Ecto neural progenitor cell (in vitro differentiated cells): ENCODE measurements at regions not wholly inside any gene's neighbourhood (a gene's known extent, or its start where the extent isn't known, plus 50 kb on each side); places are given as distances from the start of the nearest gene placed in this dataset.

Source experiments
- DNase-seq: peaks from one replicate; pipeline ENCODE4 v3.0.0-alpha.2; 2018; ENCODE audit warnings: low spot score

- DNase-seq: no peak
Observed at GRCh38 chrX:129176710-129177109, 346.6 kb downstream of the SMARCA1 start.

GRCh38 chrX:129161108-129161507 lies 362.2 kb downstream of the SMARCA1 start:
- DNase-seq: no peak

GRCh38 chrX:129158505-129158904 lies 364.8 kb downstream of the SMARCA1 start:
- no peak for DNase-seq

GRCh38 chrX:129145840-129146272 lies 377.4 kb downstream of the SMARCA1 start:
- DNase-seq: no peak

- DNase-seq: no peak
Observed at GRCh38 chrX:129145385-129145784, 377.9 kb downstream of the SMARCA1 start.

- DNase-seq: no peak
Observed at GRCh38 chrX:129144172-129145038, 378.9 kb downstream of the SMARCA1 start.

- DNase-seq: no peak
Observed at GRCh38 chrX:129139837-129140598, 383.3 kb downstream of the SMARCA1 start.

GRCh38 chrX:129125122-129125914 lies 398.0 kb downstream of the SMARCA1 start:
- no peak for DNase-seq

GRCh38 chrX:129123795-129124194 lies 399.5 kb downstream of the SMARCA1 start:
- DNase-seq: no peak

GRCh38 chrX:129116676-129117470 lies 406.4 kb downstream of the SMARCA1 start:
- DNase-seq: no peak

- no peak for DNase-seq
Observed at GRCh38 chrX:129115935-129116334, 407.4 kb downstream of the SMARCA1 start.

- peak; percentile 54 for DNase-seq
Observed at GRCh38 chrX:129115104-129115503, 408.2 kb downstream of the SMARCA1 start.

GRCh38 chrX:129111081-129111798 lies 412.1 kb downstream of the SMARCA1 start:
- no peak for DNase-seq

- DNase-seq: no peak
Observed at GRCh38 chrX:129108936-129109335, 414.4 kb downstream of the SMARCA1 start.

GRCh38 chrX:129099207-129099606 lies 424.1 kb downstream of the SMARCA1 start:
- DNase-seq: no peak

GRCh38 chrX:129097668-129098067 lies 425.6 kb downstream of the SMARCA1 start:
- DNase-seq: no peak

- DNase-seq: no peak
Observed at GRCh38 chrX:129093706-129094105, 429.6 kb downstream of the SMARCA1 start.

GRCh38 chrX:129092757-129093156 lies 430.5 kb downstream of the SMARCA1 start:
- DNase-seq: no peak

GRCh38 chrX:129092242-129092641 lies 431.0 kb downstream of the SMARCA1 start:
- no peak for DNase-seq

- DNase-seq: no peak
Observed at GRCh38 chrX:129091097-129091496, 432.2 kb downstream of the SMARCA1 start.

GRCh38 chrX:129086802-129087201 lies 436.5 kb downstream of the SMARCA1 start:
- DNase-seq: no peak
